ENCODE measurements at regions not wholly inside any gene's neighbourhood (a gene's known extent, or its start where the extent isn't known, plus 50 kb on each side); places are given as distances from the start of the nearest gene placed in this dataset.
"Not testable (repeated sequence)": the region's sequence is repeated elsewhere in the genome, so short reads cannot be mapped to it uniquely, and the experiment has no call there.

GRCh38 chr7:66554291-66554690 lies 74.4 kb upstream of the KCTD7 start:
- not testable (repeated sequence) for TF ChIP-seq CTCF, POLR2A (IDR thresholded peaks at IDR 0.05)
